GM18861 (cell line): ENCODE measurements at regions not wholly inside any gene's neighbourhood (a gene's known extent, or its start where the extent isn't known, plus 50 kb on each side); places are given as distances from the start of the nearest gene placed in this dataset.
"Not testable (repeated sequence)": the region's sequence is repeated elsewhere in the genome, so short reads cannot be mapped to it uniquely, and the experiment has no call there.

Source experiments
- ATAC-seq: cut with Tn5 transposase; IDR thresholded peaks from one replicate; pipeline ENCODE4 v1.9.1; 2021; ENCODE audit not compliant: unreplicated experiment

DNA sequence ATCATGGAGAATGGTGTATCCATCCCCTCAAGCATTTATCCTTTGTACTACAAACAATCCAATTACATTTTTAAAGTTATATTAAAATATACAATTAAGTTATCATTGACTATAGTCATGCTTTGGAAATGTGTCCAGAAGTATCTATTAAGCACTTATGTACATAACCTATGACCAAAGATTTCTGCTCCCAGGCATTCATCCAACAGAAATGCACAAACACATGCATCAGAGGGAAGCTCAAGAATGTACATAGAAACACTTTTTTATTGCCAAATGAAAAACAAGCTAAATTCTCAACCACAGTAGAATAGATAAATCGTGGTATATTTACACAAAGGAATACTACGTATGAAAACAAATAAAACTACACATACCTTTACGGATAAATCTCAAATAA, 700.5 kb upstream of the ZNF608 start:
- ATAC-seq = no peak

- no peak for ATAC-seq
These were observed 704.3 kb upstream of the ZNF608 start for GRCh38 chr5:125450771-125451170.

DNA sequence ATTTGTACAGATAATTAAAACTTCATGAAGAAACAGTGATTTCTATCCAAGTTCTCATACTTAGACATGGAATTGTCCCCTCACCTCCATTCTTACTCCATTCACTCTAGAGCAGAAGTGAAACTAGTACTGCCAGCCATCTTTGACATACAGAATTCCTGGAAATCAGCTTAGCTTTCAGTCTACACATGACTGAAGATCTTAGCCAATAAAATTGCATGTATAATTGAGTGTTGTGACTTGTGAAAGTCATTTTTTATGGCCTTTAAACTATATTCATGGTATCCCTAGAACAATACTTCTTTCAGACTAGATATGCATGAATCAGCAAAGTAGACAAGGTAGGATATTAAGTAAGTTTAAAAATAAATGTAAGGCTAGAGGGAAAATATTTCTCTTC, 705.2 kb upstream of the ZNF608 start:
- no peak for ATAC-seq

GRCh38 chr5:125452991-125453390, 706.6 kb upstream of the ZNF608 start:
- no peak for ATAC-seq

- ATAC-seq = no peak
These were observed 708.6 kb upstream of the ZNF608 start for GRCh38 chr5:125455041-125455440.

- not testable (repeated sequence) for ATAC-seq
These were observed 709.6 kb upstream of the ZNF608 start for GRCh38 chr5:125456005-125456404.

DNA sequence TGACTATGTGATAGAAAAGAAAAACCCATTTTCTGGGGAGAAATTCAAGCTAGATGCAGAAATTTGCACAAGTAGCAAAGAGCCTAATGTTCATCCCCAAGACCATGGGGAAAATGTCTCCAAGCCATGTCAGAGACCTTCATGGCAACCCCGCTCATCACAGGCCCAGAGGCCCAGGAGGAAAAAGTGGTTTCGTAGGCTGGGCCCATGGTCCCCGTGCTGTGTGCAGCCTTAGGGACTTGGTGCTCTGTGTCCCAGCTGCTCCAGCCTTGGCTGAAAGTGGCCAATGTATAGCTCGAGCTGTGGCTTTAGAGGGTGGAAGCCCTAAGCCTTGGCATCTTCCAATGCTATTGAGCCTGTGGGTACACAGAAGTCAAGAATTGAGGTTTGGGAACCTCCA, 711.2 kb upstream of the ZNF608 start:
- no peak for ATAC-seq

DNA sequence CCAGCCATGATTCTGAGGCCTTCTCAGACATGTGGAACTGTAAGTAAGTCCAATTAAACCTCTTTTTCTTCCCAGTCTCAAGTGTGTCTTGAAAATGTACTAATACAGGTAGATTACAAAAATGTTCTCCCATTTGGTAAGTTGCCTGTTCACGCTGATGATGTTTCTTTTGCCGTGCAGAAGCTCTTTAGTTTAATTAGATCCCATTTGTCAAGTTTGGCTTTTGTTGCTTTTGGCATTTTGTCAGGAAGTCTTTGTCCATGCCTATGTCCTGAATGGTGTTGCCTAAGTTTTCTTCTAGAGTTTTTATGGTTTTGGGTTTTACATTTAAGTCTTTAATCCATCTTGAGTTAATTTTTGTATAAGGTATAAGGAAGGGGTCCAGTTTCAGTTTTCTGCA, 712.5 kb upstream of the ZNF608 start:
- not testable (repeated sequence) for ATAC-seq

GRCh38 chr5:125461641-125462072, 715.2 kb upstream of the ZNF608 start:
- no peak for ATAC-seq

GRCh38 chr5:125463466-125464092, 717.1 kb upstream of the ZNF608 start:
- ATAC-seq = no peak

GRCh38 chr5:125464847-125465432, 718.5 kb upstream of the ZNF608 start:
- ATAC-seq = no peak

GRCh38 chr5:125465703-125466102, 719.3 kb upstream of the ZNF608 start:
- no peak for ATAC-seq

GRCh38 chr5:125467222-125467621, 720.8 kb upstream of the ZNF608 start:
- ATAC-seq = no peak

DNA sequence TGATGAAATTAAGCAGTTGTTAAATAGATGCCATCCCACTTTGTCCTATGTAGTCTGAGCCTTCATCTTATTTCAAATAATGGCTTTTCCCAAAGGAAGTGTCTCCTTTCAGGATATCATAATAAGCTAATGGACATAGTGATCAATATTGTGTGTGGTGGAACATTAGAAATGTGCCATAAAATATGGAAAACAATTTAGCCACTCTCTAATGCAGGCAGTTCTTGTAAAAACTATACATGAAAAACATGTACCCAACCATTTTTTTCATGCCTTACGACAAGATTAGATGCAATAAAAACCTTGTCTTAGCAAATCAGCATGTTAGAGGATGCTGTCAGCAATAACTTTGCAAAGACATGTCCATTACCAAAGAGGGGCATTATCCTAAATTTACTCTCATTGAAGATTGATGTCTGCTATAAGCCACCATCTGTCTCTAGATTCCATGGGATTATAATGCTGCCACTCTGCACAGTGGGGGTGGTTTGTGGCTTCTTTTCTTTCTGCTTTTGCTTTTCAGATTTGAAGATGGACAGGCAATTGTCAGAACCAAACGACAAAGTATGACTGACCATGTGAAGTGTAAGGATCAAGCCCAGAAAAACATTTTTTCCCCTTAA, 724.0 kb upstream of the ZNF608 start:
- ATAC-seq = no peak

GRCh38 chr5:125476901-125477585, 730.6 kb upstream of the ZNF608 start:
- no peak for ATAC-seq

DNA sequence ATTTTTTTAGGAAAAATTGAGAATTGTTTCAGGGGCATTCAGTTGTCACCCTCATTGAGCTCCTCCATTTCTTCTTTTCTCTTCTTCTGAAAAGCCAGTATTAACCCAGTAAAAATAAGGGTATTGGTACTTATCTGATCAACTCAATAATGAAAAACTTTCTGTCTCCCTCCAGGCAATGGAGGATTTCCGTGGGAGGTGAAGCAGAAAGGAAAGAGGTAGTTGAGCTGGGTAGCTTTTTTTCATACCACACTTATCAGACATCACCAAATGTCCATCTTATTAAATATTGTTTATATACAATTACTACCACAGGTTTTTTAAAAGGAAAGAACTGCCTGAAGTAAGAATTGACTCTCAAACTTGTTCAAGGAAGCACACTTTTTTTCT, 731.1 kb upstream of the ZNF608 start:
- no peak for ATAC-seq

- ATAC-seq = no peak
These were observed 732.2 kb upstream of the ZNF608 start for GRCh38 chr5:125478599-125478998.

DNA sequence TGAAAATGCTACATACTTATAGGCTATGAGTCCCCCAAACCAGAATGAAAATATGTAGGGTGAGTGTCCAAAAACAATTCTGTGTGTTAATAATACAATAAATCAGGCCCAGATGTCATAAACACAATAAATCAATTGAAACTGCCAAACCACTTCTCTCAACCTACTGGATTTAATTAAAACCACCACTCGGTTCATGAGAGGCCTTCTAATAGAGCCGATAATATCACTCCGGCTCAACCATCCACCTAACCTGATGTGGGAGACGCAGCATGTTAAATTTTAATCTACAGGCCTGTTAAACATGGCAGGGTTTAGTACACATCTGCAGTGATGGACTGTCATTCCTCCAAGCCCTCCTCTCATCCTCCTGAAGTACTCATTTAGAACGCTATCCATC, 734.5 kb upstream of the ZNF608 start:
- no peak for ATAC-seq

DNA sequence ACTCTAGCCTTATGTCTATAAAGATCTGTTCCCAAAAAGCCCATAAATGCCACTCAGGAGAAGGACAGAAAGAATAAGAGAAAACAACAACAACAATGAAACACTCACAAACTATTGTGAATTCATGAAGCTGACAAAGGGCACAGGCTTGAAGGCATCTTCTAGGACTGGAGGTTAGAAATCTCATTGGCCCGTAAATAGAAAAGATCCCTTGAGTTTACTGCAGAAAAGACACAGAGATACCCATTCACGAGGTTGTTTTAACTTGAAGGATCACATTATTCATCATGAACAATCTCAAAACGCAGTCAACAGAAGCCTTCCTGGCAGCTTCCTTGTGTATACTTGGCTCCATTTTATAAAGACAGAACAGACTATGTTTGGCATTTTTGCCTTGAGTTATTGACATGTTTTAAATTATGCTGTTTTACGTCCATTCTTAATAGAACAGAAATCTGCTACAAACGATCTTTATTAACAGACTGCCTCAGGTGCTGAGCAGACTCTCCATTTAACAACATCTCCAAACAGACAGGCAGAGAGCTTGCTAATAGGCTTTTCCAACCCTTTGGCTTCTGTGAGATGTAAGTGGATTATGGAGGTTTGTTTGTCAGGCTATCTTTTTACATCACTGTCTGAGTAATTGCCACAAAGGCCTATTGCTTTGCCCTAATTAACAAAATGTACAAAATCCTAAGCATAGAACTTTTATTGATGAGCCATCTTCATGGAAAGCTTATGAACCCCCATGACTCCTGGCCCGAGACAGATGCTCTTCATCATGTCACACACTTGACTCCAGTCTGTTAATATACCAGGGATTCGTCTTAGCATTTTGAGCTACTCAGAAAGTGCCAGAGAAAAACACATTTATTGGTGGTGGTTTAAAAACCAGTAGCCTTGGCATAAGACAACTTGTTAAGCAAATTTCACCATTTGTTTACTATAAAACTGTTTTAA, 735.3 kb upstream of the ZNF608 start:
- ATAC-seq = no peak

- ATAC-seq = no peak
These were observed 737.2 kb upstream of the ZNF608 start for GRCh38 chr5:125483609-125484008.

GRCh38 chr5:125484272-125484741, 737.9 kb upstream of the ZNF608 start:
- no peak for ATAC-seq
